ENCODE measurements at regions not wholly inside any gene's neighbourhood (a gene's known extent, or its start where the extent isn't known, plus 50 kb on each side); places are given as distances from the start of the nearest gene placed in this dataset.

DNA sequence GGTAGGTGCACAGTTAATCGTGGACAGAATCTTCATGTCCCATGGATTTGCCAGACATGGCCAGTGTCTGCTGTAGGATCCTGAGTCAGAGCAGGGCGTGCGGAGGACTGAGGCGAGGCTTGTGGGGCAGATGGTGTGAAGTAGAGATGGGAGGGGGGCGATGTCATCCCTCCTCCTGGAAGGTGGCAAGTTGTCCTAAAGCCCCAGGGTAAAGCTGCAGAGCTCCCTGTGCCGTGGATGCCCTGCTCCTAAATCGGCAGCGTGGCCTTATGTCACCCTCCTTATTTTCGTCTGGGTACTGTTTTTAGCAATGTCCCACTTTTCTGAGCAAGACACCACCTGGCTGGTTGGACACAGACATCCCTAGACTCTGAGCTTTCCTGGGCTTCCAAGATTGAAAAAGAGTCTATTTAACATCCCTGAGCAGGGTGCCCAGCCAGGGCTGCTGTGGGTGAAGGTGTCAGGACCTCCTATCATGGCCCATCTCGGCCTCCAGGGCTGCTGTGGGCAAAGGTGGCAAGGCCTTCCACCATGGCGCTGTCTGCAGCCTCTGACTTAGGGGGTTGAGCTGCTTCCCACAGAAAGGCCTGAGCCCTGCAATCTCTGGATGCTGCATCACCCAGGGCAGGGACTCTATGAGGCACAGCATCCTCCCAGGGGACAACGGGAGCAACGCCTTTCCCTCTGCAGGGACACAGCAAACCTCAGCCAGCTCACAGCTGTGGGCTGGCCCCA, 145.4 kb downstream of the TTLL2 start:
- no peaks in the 10 kb centered on the region for H4K20me1 ChIP-seq (ENCODE audit: insufficient read depth, low read length)
- no peak for DNase-seq
- 83% methylated on average over 9 of the region's 13 CpGs for WGBS (ENCODE audit: insufficient coverage)
- Mint-ChIP-seq H3K36me3 (no peaks in the 10 kb centered on the region), H3K4me1 (no peaks in the 10 kb centered on the region), H3K9me3 (peaks cover 0 to 2% (median 0%) of the 10 kb centered on the region in 7 donors), H3K27ac (no peak overlapping the region), H3K4me3 (no peak overlapping the region), H3K27me3 (ENCODE audit: low read depth in 3 of 3) (peaks cover 5 to 6% (median 6%) of the 10 kb centered on the region in 3 donors)
- TF ChIP-seq, protein P1, sequence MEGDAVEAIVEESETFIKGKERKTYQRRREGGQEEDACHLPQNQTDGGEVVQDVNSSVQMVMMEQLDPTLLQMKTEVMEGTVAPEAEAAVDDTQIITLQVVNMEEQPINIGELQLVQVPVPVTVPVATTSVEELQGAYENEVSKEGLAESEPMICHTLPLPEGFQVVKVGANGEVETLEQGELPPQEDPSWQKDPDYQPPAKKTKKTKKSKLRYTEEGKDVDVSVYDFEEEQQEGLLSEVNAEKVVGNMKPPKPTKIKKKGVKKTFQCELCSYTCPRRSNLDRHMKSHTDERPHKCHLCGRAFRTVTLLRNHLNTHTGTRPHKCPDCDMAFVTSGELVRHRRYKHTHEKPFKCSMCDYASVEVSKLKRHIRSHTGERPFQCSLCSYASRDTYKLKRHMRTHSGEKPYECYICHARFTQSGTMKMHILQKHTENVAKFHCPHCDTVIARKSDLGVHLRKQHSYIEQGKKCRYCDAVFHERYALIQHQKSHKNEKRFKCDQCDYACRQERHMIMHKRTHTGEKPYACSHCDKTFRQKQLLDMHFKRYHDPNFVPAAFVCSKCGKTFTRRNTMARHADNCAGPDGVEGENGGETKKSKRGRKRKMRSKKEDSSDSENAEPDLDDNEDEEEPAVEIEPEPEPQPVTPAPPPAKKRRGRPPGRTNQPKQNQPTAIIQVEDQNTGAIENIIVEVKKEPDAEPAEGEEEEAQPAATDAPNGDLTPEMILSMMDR (IDR thresholded peaks at IDR 0.05) = no peak
- H2AFZ ChIP-seq (ENCODE audit: insufficient read depth, low read depth, low read length, poor library complexity, severe bottlenecking) = no peak overlapping the region
- no peaks in the 10 kb centered on the region for H3K79me2 ChIP-seq (ENCODE audit: insufficient read depth, low read length)
- intact Hi-C loops (cut with micrococcal nuclease) = no loop called here
- no peaks in the 10 kb centered on the region for H3K36me3 ChIP-seq (replicated peaks in 1 of 2; ENCODE audit: control insufficient read depth in 1 of 2, insufficient read depth in 2 of 2, low read length in 2 of 2)
- no peaks in the 10 kb centered on the region for H3K9me3 ChIP-seq (replicated peaks in 1 of 2; ENCODE audit: control insufficient read depth in 1 of 2, insufficient read depth in 1 of 2, low read length in 2 of 2)
- no peaks in the 10 kb centered on the region for H3K27me3 ChIP-seq (ENCODE audit: control insufficient read depth in 2 of 2, insufficient read depth in 2 of 2, low read length in 2 of 2)
- no peak overlapping the region for H3K4me2 ChIP-seq (replicated peaks; ENCODE audit: extremely low read depth, low read length, poor library complexity, severe bottlenecking)
- H3K4me3 ChIP-seq (replicated peaks in 1 of 3; ENCODE audit: low read depth in 2 of 3, low read length in 3 of 3) = no peak overlapping the region
- H3K27ac ChIP-seq (ENCODE audit: low read depth in 1 of 2, low read length in 2 of 2) = no peak overlapping the region
- H3K4me1 ChIP-seq (ENCODE audit: control insufficient read depth in 1 of 2, insufficient read depth in 2 of 2, low read length in 2 of 2) = no peaks in the 10 kb centered on the region
- H3K9ac ChIP-seq (ENCODE audit: insufficient read depth, low read length, poor library complexity, severe bottlenecking) = no peak overlapping the region

DNA sequence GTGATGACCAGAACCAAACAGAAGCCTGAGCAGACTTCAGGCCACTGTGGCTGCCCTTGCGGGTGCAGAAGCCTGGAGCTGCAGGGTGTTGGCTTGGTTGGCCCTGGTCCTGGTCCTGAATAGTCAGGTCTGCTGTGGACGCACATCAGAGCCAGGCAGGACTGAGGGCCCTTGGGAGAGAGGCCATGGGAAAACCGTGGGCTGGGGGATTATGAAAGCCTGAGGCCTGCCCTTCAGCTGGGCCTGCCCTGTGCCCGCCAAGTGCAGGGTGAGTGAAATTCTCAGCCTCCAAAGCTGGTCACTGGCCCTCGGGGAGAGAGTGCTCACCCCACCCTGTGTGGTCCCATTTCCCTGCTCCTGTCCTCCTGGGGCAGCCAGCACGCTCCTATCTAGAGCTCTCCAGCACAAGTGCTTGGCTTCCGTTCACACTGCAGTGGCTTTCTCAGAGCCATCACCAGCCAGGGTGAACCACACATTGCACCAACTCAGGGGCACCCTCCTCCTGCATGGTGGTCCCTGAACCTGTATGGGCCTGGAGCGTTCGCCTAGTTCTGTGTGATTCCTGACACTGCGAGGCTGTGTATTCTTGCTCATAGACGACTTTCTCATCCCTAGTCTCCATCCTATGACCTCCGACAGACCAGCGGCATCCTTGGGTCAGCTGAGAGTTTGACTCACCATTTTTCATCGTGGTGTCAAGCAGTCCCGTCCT, 146.1 kb downstream of the TTLL2 start:
- Mint-ChIP-seq H3K27ac (no peak overlapping the region), H3K36me3 (no peaks in the 10 kb centered on the region), H3K27me3 (ENCODE audit: low read depth in 3 of 3) (peaks cover 5 to 7% (median 6%) of the 10 kb centered on the region in 3 donors), H3K4me1 (no peaks in the 10 kb centered on the region), H3K4me3 (no peak overlapping the region), H3K9me3 (peaks cover 0 to 2% (median 0%) of the 10 kb centered on the region in 7 donors)
- no peak for DNase-seq
- intact Hi-C loops (cut with micrococcal nuclease) = no loop called here
- no peaks in the 10 kb centered on the region for H3K36me3 ChIP-seq (replicated peaks in 1 of 2; ENCODE audit: control insufficient read depth in 1 of 2, insufficient read depth in 2 of 2, low read length in 2 of 2)
- TF ChIP-seq, protein P1 (IDR thresholded peaks at IDR 0.05) = no peak
- H3K4me1 ChIP-seq (ENCODE audit: control insufficient read depth in 1 of 2, insufficient read depth in 2 of 2, low read length in 2 of 2) = no peaks in the 10 kb centered on the region
- H3K79me2 ChIP-seq (ENCODE audit: insufficient read depth, low read length) = no peaks in the 10 kb centered on the region
- H3K4me2 ChIP-seq (replicated peaks; ENCODE audit: extremely low read depth, low read length, poor library complexity, severe bottlenecking) = no peak overlapping the region
- H3K27me3 ChIP-seq (ENCODE audit: control insufficient read depth in 2 of 2, insufficient read depth in 2 of 2, low read length in 2 of 2) = no peaks in the 10 kb centered on the region
- 92% methylated on average over 12 of the region's 15 CpGs for WGBS (ENCODE audit: insufficient coverage)
- H4K20me1 ChIP-seq (ENCODE audit: insufficient read depth, low read length) = no peaks in the 10 kb centered on the region
- H3K27ac ChIP-seq (ENCODE audit: low read depth in 1 of 2, low read length in 2 of 2) = no peak overlapping the region
- no peak overlapping the region for H2AFZ ChIP-seq (ENCODE audit: insufficient read depth, low read depth, low read length, poor library complexity, severe bottlenecking)
- H3K9me3 ChIP-seq (replicated peaks in 1 of 2; ENCODE audit: control insufficient read depth in 1 of 2, insufficient read depth in 1 of 2, low read length in 2 of 2) = no peaks in the 10 kb centered on the region
- H3K4me3 ChIP-seq (replicated peaks in 1 of 3; ENCODE audit: low read depth in 2 of 3, low read length in 3 of 3) = no peak overlapping the region
- H3K9ac ChIP-seq (ENCODE audit: insufficient read depth, low read length, poor library complexity, severe bottlenecking) = no peak overlapping the region

All from CD14-positive monocyte (primary cell).